Gastrocnemius medialis (tissue), 4 donors: ENCODE measurements at regions not wholly inside any gene's neighbourhood (a gene's known extent, or its start where the extent isn't known, plus 50 kb on each side); places are given as distances from the start of the nearest gene placed in this dataset.

Source experiments
- ATAC-seq, 2 donors: fragments of 150-250 bp; one replicate each; pipeline ENCODE4 v1.9.1; 2016
- DNase-seq, 2 donors: peaks; one replicate each; pipeline ENCODE4 v3.0.0-alpha.2; 2019
- H3K27ac ChIP-seq, 4 donors: fragments of 200-600 bp; sonication (generic); 1 replicate in 1 of 4; 2 replicates in 3 of 4; pipeline ENCODE4 v1.5.1; 2016 to 2018; ENCODE audit warnings: mild to moderate bottlenecking in 2 of 4, moderate library complexity in 1 of 4
- H3K27me3 ChIP-seq, 3 donors: fragments of 200-600 bp; sonication (generic) in 2 of 3; 1 replicate in 1 of 3; 2 replicates in 2 of 3; pipeline versions ENCODE4 v1.5.1 to v1.6.0; 2016 to 2019; ENCODE audit warnings: mild to moderate bottlenecking in 1 of 3, moderate library complexity in 1 of 3
- H3K36me3 ChIP-seq, 2 donors: fragments of 200-600 bp; sonication (generic) in 1 of 2; one replicate each; pipeline ENCODE4 v1.5.1; 2017 to 2018
- H3K4me1 ChIP-seq, 2 donors: fragments of 200-600 bp; sonication (generic) in 1 of 2; one replicate each; pipeline ENCODE4 v1.5.1; 2016 to 2017; ENCODE audit warnings: mild to moderate bottlenecking in 2 of 2
- H3K4me3 ChIP-seq, 4 donors: fragments of 200-600 bp; sonication (generic) in 3 of 4; 1 replicate in 1 of 4; 2 replicates in 3 of 4; pipeline ENCODE4 v1.5.1; 2016 to 2019; ENCODE audit warnings: mild to moderate bottlenecking in 2 of 4
- H3K9me3 ChIP-seq, 3 donors: fragments of 200-600 bp; sonication (generic) in 2 of 3; 1 replicate in 1 of 3; 2 replicates in 2 of 3; pipeline ENCODE4 v1.5.1; 2016 to 2019
- POLR2A ChIP-seq, 2 donors: fragments of 450-650 bp; IDR thresholded peaks; one replicate each; pipeline ENCODE4 v1.6.1; 2017; ENCODE audit warnings: antibody characterized with exemption in 2 of 2, mild to moderate bottlenecking in 2 of 2, moderate library complexity in 2 of 2
- in situ Hi-C, 4 donors: fragments of 200-750 bp; cut with MboI; loops; one replicate each; pipeline versions ENCODE4 v1.15.0 to v1.8.0; 2017; ENCODE audit warnings: low sequenced_read_pairs in 4 of 4
- intact Hi-C: fragments of 100-400 bp; cut with DNase I; formaldehyde crosslinking; loops from one replicate; pipeline ENCODE4 v1.15.1; 2023; ENCODE audit warnings: low total_unique reads
- TF ChIP-seq, protein P1 (sequence below), 5 experiments: fragments of 450-650 bp in 3 of 5; fragments of 200-600 bp in 2 of 5; sonication (generic) in 2 of 5; IDR thresholded peaks in 4 of 5; conservative IDR thresholded peaks in 1 of 5; 1 replicate in 4 of 5; 2 replicates in 1 of 5; pipeline ENCODE4 v1.5.1; 2016 to 2019; ENCODE audit warnings: antibody characterized with exemption in 5 of 5, mild to moderate bottlenecking in 3 of 5, moderate library complexity in 3 of 5

DNA sequence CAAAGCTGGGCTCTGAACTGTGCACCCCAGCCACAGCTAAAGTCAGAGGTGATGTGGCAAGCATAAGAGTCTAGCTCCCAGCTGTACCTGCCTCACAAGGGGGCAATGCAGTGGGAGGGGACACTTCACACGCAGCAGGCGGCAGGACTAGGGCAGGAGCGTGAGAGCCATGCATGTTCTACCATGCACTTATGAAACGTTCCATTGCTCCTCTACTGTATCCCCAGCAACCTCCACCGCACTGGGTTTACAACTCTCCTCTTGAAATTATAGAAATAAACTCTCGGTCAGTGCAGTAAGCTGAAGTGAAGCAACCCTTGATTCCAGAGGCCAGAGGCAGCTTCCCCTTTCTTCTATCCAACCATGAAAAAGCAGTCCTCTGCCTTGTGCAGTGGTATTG, 298.6 kb upstream of the STT3B start:
- DNase-seq (no peak), ATAC-seq (no peak)
- Histone ChIP-seq H3K9me3 (no peaks in the 10 kb centered on the region), H3K4me3 (no peak overlapping the region), H3K27ac (no peak overlapping the region), H3K27me3 (no peaks in the 10 kb centered on the region), H3K4me1 (no peaks in the 10 kb centered on the region), H3K36me3 (no peaks in the 10 kb centered on the region)
- intact Hi-C loops (no loop called here), in situ Hi-C loops (no loop called here)
- TF ChIP-seq, protein P1, sequence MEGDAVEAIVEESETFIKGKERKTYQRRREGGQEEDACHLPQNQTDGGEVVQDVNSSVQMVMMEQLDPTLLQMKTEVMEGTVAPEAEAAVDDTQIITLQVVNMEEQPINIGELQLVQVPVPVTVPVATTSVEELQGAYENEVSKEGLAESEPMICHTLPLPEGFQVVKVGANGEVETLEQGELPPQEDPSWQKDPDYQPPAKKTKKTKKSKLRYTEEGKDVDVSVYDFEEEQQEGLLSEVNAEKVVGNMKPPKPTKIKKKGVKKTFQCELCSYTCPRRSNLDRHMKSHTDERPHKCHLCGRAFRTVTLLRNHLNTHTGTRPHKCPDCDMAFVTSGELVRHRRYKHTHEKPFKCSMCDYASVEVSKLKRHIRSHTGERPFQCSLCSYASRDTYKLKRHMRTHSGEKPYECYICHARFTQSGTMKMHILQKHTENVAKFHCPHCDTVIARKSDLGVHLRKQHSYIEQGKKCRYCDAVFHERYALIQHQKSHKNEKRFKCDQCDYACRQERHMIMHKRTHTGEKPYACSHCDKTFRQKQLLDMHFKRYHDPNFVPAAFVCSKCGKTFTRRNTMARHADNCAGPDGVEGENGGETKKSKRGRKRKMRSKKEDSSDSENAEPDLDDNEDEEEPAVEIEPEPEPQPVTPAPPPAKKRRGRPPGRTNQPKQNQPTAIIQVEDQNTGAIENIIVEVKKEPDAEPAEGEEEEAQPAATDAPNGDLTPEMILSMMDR (IDR thresholded peaks at IDR 0.05 in 4 of 5, conservative IDR thresholded peaks at IDR 0.05 in 1 of 5): no peak
- no peak for TF ChIP-seq POLR2A (IDR thresholded peaks at IDR 0.05)

DNA sequence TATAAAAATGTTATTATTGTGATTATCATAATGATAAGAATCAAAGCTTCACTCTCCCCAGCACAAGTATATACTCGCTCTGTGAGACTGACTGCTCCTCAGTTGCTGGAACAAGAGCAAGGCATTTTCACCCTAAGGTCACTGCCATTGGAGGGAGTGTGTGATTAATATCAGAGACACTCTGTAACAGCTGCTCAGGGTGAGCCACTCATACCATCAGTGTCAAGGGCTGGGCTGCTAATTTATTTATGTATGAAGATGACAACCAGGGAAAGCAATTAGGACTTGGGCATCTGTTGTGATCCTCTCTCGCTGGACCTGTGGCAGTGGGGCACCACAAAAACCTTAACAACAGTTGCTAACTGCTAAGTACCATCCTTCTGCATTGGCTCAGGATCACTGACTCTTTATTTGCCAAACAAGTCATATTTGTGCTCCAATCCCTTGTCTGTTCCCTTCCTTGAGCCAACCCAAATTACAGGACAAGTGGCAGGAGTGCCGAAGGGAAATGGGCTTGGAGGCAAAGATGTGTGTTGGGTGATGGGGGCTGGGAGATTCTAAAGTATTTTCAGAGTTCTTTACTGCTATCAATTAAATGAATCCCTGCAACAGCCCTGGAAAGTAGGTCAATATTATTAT, 297.5 kb upstream of the STT3B start:
- H3K9me3 ChIP-seq: no peaks in the 10 kb centered on the region
- intact Hi-C loops: no loop called here
- no peak for DNase-seq
- in situ Hi-C loops: no loop called here
- no peaks in the 10 kb centered on the region for H3K4me1 ChIP-seq
- H3K27ac ChIP-seq: no peak overlapping the region
- TF ChIP-seq POLR2A (IDR thresholded peaks at IDR 0.05): no peak
- TF ChIP-seq, protein P1 (IDR thresholded peaks at IDR 0.05 in 4 of 5, conservative IDR thresholded peaks at IDR 0.05 in 1 of 5): no peak
- no peak for ATAC-seq
- H3K4me3 ChIP-seq: no peak overlapping the region
- H3K27me3 ChIP-seq: no peaks in the 10 kb centered on the region
- no peaks in the 10 kb centered on the region for H3K36me3 ChIP-seq

DNA sequence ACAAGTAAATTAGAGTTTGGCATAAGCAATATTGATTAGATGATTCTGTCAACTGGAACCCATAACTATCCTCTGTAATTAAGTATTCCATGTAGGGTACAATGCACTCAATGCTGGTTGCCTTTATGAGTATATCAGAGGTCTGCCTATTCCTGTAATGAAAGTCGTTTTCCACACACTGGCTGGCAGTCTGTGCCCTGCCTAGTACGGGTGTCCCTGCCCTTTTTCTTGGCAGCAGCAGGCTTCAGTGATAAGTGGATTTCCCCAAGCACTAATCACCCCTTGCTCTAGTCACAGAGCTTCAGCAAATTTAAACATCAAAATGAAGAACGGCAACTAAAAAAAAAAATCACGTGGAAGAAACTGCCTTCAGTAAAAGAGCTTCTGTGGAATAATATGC, 294.8 kb upstream of the STT3B start:
- no peaks in the 10 kb centered on the region for H3K4me1 ChIP-seq
- DNase-seq (no peak), ATAC-seq (no peak)
- no peak overlapping the region for H3K27ac ChIP-seq
- no peaks in the 10 kb centered on the region for H3K9me3 ChIP-seq
- intact Hi-C loops (no loop called here), in situ Hi-C loops (no loop called here)
- no peaks in the 10 kb centered on the region for H3K36me3 ChIP-seq
- no peak overlapping the region for H3K4me3 ChIP-seq
- H3K27me3 ChIP-seq: no peaks in the 10 kb centered on the region
- no peak for TF ChIP-seq POLR2A (IDR thresholded peaks at IDR 0.05)
- TF ChIP-seq, protein P1 (IDR thresholded peaks at IDR 0.05 in 4 of 5, conservative IDR thresholded peaks at IDR 0.05 in 1 of 5): no peak

DNA sequence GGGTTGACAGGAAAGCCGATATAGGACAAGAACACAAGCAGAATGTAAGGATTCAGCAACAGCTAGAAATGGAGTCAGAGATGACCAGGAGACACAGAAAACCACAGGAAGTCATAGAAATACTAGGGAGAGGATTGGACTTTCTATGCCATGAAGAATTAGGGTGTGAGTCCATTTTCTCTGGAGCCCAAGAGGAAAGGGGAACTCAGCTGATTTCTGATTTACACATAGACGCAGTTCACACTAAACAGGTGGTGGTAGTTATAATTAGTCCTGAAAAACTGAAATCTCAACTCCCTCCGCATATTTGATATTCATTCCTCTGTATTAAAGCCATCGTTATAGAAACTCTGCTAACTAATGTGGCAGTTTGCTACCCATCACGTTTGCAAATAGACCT, 292.7 kb upstream of the STT3B start:
- TF ChIP-seq, protein P1 (IDR thresholded peaks at IDR 0.05 in 4 of 5, conservative IDR thresholded peaks at IDR 0.05 in 1 of 5): no peak
- no peak for TF ChIP-seq POLR2A (IDR thresholded peaks at IDR 0.05)

DNA sequence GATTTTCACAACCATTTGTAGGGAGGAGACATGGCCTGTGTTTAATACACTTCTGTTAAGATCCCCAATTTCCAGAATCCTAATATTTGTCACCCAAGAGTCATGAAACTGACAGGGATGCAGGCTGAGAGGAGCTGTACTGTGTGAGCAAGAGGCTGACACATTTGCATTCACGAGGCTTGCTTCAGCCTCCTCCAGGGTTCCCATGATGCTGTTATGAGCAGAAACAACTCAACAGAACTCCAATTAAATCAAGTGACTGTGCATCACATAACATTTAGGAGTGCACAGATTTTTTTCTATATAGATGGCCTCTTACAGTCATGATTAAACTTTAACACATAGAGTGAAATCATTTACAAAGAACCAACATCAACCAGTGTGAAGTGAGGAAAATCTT, 292.3 kb upstream of the STT3B start:
- in situ Hi-C loops: no loop called here
- Histone ChIP-seq H3K9me3 (no peaks in the 10 kb centered on the region), H3K27me3 (no peaks in the 10 kb centered on the region), H3K27ac (no peak overlapping the region), H3K4me1 (no peaks in the 10 kb centered on the region), H3K36me3 (no peaks in the 10 kb centered on the region), H3K4me3 (no peak overlapping the region)
- ATAC-seq (no peak), DNase-seq (no peak)
- intact Hi-C loops: no loop called here
- TF ChIP-seq, protein P1 (IDR thresholded peaks at IDR 0.05 in 4 of 5, conservative IDR thresholded peaks at IDR 0.05 in 1 of 5): no peak
- TF ChIP-seq POLR2A (IDR thresholded peaks at IDR 0.05): no peak

More for the DNA sequence above, 292.7 kb upstream of the STT3B start:
- Histone ChIP-seq H3K27me3 (no peaks in the 10 kb centered on the region), H3K9me3 (no peaks in the 10 kb centered on the region), H3K4me1 (no peaks in the 10 kb centered on the region), H3K36me3 (no peaks in the 10 kb centered on the region), H3K27ac (no peak overlapping the region), H3K4me3 (no peak overlapping the region)
- ATAC-seq: no peak
- intact Hi-C loops (no loop called here), in situ Hi-C loops (no loop called here)
- DNase-seq: no peak
